ENCODE measurements at regions not wholly inside any gene's neighbourhood (a gene's known extent, or its start where the extent isn't known, plus 50 kb on each side); places are given as distances from the start of the nearest gene placed in this dataset.

DNA sequence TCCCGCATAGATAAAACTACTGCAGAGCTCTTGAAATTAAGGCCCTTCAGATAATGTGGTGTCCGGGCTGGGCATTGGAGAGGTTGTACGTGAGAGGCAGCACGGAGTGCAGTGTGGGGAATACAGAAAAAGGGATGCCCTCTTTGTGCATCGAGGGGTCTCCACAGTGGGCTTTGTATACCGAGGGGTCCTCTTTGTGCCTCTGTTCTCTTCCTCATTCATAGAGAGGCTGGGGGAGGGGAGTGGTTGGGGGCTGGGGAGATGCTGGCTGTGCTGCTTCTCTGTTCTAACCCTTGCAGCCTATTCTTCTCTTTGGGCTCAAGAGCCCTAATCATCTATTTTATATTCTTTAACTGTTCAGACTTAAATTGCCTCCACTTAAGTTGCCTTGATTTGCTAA, 74.3 kb upstream of the NDN start:
- no peak for TF ChIP-seq POLR2A (IDR thresholded peaks at IDR 0.05)
- TF ChIP-seq, protein P1, sequence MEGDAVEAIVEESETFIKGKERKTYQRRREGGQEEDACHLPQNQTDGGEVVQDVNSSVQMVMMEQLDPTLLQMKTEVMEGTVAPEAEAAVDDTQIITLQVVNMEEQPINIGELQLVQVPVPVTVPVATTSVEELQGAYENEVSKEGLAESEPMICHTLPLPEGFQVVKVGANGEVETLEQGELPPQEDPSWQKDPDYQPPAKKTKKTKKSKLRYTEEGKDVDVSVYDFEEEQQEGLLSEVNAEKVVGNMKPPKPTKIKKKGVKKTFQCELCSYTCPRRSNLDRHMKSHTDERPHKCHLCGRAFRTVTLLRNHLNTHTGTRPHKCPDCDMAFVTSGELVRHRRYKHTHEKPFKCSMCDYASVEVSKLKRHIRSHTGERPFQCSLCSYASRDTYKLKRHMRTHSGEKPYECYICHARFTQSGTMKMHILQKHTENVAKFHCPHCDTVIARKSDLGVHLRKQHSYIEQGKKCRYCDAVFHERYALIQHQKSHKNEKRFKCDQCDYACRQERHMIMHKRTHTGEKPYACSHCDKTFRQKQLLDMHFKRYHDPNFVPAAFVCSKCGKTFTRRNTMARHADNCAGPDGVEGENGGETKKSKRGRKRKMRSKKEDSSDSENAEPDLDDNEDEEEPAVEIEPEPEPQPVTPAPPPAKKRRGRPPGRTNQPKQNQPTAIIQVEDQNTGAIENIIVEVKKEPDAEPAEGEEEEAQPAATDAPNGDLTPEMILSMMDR (IDR thresholded peaks at IDR 0.05), result no peak

Data from uterus (tissue), 2 donors.